Kidney epithelial cell (primary cell): ENCODE measurements at regions not wholly inside any gene's neighbourhood (a gene's known extent, or its start where the extent isn't known, plus 50 kb on each side); places are given as distances from the start of the nearest gene placed in this dataset.
"Not testable (repeated sequence)": the region's sequence is repeated elsewhere in the genome, so short reads cannot be mapped to it uniquely, and the experiment has no call there.

Experiments used
- DNase-seq: peaks from one replicate; pipeline ENCODE4 v3.0.0-alpha.2; 2010; ENCODE audit warnings: low read depth
- H3K27me3 ChIP-seq: 2 replicates; pipeline ENCODE4 v1.6.0; 2011; ENCODE audit warnings: low read length; ENCODE audit not compliant: control insufficient read depth, insufficient read depth
- H3K36me3 ChIP-seq: 2 replicates; pipeline ENCODE4 v1.5.1; 2011; ENCODE audit warnings: low read length; ENCODE audit not compliant: control insufficient read depth, insufficient read depth
- H3K4me3 ChIP-seq: 2 replicates; pipeline ENCODE4 v1.5.1; 2011; ENCODE audit warnings: low read depth, mild to moderate bottlenecking, control low read depth, low read length
- CTCF ChIP-seq: IDR thresholded peaks from 2 replicates; pipeline ENCODE4 v1.5.1; 2011; ENCODE audit warnings: mild to moderate bottlenecking, moderate library complexity, low read length, control low read depth, inconsistent platforms; ENCODE audit not compliant: insufficient read depth, poor library complexity, severe bottlenecking

DNA sequence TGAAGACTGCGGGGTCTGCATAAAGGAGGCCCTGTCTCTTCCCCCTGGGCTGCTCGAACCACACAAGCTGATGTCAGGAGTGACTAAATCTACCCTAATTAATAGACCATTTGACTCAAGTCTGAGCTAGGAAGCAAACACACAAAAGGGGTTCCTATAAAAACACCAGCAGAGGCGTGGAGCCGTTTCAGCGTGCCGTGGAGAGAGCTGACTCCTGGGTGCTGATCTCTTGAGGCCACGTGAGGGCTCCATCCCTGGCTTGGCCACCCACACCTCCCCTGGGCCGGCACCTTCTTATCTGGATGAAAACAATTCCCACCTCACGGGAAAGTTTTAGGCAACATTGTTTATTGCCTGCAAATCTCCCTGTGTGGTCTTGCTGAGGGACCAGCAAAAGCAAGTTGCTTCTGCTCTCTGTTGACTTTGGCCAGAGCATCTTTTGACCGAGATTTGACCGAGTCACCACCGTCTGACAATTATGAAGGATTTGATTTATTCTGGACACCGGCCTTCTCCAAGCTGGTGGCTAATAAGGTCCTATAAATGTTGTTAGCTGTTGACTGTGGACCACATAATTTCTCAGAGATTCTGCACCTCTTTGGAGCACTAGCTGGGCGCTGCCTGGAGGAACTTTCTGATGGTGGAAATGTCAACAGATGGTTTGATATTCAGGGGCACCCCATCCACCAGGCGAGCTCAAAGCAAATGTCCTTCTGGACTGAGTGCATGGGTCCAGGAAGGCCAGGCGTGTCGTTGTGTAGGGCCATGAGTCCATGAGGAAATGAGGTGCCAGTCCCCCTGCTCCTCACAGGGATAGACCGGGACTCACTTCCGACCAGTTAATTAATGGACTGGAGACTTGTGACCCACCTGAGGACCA, 330.0 kb downstream of the CACNA1B start:
- DNase-seq, H3K27me3 ChIP-seq, H3K4me3 ChIP-seq, H3K36me3 ChIP-seq: not testable (repeated sequence)

GRCh38 chr9:138209071-138209644, 331.6 kb downstream of the CACNA1B start:
- H3K27me3 ChIP-seq, H3K36me3 ChIP-seq, H3K4me3 ChIP-seq, DNase-seq: not testable (repeated sequence)

DNA sequence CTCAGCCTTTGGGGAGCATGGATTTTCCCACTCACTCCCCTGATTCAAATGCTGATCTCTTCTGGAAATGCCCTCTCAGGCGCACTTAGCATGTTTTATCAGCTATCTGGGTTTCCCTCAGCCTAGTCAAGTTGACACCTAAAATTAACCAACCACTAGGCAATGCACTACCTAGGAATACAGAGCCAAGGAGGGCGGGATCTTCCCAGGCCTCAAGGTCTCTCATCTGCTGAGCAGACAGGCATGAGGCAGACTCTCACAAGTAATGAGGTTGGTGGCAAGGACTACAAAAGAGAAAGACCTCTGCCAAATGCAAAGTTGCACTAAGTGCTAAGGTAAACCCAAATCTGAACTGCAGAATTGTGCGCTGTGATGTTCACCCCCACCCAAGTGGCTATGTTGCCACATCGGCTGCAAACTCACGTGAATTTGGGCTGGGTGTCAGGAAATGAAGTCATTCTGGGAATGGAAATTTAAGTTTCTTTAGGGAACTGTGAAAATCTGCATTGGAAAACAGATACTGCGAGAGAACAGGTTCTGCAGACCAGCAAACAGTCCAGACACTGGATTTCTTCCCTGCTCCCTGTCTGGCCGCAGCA, 332.9 kb downstream of the CACNA1B start:
- not testable (repeated sequence) for H3K4me3 ChIP-seq, H3K36me3 ChIP-seq, H3K27me3 ChIP-seq, DNase-seq

DNA sequence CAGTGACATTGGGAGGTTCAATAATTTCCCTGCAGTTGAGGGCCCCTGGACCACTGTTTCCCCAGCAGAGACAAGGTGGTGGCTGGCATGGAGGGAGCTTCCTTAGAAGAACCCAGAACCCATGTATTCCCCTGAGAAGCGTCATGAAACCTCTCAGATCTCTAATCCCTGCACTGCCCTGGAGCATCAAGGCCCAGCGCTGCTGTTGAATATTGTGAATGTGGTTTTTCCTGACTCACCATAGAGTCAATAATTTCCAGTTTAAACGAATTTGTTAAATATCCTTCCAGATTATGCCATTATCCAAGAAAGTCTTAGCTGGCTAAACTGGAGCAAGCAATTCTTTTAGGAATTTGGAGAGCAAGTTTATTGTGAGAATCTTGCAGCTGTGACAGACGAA, 333.5 kb downstream of the CACNA1B start:
- not testable (repeated sequence) for H3K36me3 ChIP-seq, H3K4me3 ChIP-seq, H3K27me3 ChIP-seq, DNase-seq

- not testable (repeated sequence) for H3K36me3 ChIP-seq, H3K4me3 ChIP-seq, DNase-seq, H3K27me3 ChIP-seq
- TF ChIP-seq CTCF, result peak; percentile 30
Measured at GRCh38 chr9:138211544-138212219, 334.1 kb downstream of the CACNA1B start.

- not testable (repeated sequence) for H3K4me3 ChIP-seq, DNase-seq, H3K27me3 ChIP-seq, H3K36me3 ChIP-seq
Measured at GRCh38 chr9:138212811-138213210, 335.2 kb downstream of the CACNA1B start.

- H3K27me3 ChIP-seq, DNase-seq, H3K4me3 ChIP-seq, H3K36me3 ChIP-seq: not testable (repeated sequence)
Measured at GRCh38 chr9:138213748-138214147, 336.2 kb downstream of the CACNA1B start.

DNA sequence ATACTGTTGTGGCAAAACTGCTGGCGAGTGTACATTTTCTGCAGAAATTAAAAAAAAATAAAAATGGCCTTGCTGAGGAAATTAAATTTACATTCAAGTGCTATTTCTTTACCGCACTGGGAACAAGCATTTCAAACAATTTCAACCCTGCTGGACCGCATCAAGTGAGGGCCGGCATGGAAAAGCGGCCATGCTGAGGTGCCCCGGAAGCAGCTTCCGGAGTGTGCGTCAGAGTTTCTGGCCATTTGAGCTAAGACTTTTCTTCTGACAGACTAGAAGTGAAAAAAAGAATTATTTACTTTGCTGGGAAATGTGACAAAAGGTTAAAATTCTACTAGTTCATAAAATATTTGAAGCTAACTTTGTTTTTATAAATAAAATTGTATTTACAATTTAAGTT, 337.0 kb downstream of the CACNA1B start:
- H3K27me3 ChIP-seq, H3K4me3 ChIP-seq, H3K36me3 ChIP-seq, DNase-seq: not testable (repeated sequence)

DNA sequence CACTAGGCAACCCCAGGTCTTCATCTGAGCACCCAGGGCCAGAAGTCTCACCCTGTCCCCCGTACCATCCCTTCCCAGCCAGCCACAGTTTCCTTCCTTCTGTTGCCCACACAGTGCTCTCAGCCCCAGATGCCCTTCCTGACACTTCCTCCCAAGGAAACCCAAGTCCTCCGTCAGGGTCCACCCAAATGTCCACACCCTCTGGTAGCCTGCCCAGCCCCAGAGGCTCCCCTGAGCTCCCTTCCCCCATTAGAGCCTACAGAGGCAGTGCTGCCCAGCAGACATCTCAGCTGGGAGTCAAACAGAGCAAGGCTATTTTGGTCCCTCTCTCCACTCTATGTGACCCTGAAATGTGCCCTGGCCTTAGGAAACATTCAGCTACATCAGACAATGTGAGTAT, 338.0 kb downstream of the CACNA1B start:
- DNase-seq, H3K27me3 ChIP-seq, H3K4me3 ChIP-seq, H3K36me3 ChIP-seq: not testable (repeated sequence)

- not testable (repeated sequence) for DNase-seq, H3K36me3 ChIP-seq, H3K27me3 ChIP-seq, H3K4me3 ChIP-seq
Measured at GRCh38 chr9:138216817-138217216, 339.2 kb downstream of the CACNA1B start.

DNA sequence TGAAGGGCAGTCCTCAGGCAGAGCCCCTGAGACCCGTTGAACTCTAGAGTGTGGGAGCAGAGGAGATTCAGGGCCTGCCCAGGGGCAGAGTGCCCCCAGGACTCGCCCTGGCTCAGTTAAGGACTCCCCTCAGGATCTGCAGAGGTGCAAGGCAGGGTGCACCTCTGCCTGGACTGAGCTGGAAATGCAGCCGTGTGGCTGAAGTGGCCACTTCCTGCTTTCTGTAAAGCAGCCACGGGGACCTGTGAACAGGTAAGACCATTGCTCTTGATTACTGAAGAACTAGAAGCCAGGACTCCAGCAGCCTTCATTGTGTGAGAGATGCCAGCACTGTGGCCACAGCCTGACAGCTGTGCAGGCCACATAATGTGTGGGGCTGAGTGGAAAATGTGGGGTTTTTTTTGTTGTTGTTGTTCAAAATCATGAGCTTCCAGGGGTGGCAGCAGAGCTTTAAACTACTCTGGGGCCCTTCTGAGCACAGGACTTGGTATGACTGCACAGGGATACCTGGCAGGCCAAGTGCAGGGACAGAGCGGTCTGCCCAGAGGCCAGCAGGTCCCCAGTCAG, 339.8 kb downstream of the CACNA1B start:
- not testable (repeated sequence) for H3K4me3 ChIP-seq, H3K27me3 ChIP-seq, H3K36me3 ChIP-seq, DNase-seq

DNA sequence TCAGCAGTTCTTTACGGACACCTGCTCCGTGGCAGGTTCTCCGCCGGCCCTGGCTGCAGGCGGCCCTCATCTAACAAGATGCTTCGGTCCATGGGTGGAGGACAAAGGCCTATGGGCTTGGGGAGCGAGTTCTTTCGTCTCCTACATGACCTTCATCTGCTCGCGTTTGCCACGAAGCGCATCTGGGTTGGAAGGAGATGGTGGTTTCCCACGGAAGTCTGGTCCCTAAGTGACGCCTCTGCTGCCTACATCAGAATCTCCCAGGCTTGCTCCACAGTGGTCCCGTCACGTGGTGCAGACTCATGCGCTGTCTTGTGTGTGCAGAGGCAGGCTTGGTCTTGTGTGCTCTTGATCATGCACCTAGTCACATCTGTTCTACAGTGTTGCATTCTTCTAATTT, 341.7 kb downstream of the CACNA1B start:
- DNase-seq, H3K4me3 ChIP-seq, H3K36me3 ChIP-seq, H3K27me3 ChIP-seq: not testable (repeated sequence)

- DNase-seq, H3K27me3 ChIP-seq, H3K4me3 ChIP-seq, H3K36me3 ChIP-seq: not testable (repeated sequence)
Measured at GRCh38 chr9:138221446-138222054, 344.0 kb downstream of the CACNA1B start.
